ENCODE measurements at regions not wholly inside any gene's neighbourhood (a gene's known extent, or its start where the extent isn't known, plus 50 kb on each side); places are given as distances from the start of the nearest gene placed in this dataset.

- no peak overlapping the region for H3K4me3 ChIP-seq
- TF ChIP-seq POLR2A (IDR thresholded peaks at IDR 0.05) (no peak), CTCF (IDR thresholded peaks at IDR 0.05) (no peak)
- H3K27ac ChIP-seq: no peak overlapping the region
- H3K4me1 ChIP-seq (replicated peaks in 1 of 2): no peaks in the 10 kb centered on the region
- no peaks in the 10 kb centered on the region for H3K9me3 ChIP-seq (replicated peaks in 1 of 3)
- no peak for DNase-seq
- 64 to 83% (median 81%) methylated on average over 3 of the region's 3 CpGs for WGBS, 4 donors
- intact Hi-C loops (cut with DNase I): no loop called here
- no peaks in the 10 kb centered on the region for H3K36me3 ChIP-seq (replicated peaks in 1 of 2)
- no peaks in the 10 kb centered on the region for H3K27me3 ChIP-seq
Measured at GRCh38 chr9:108133680-108134079, 644.1 kb upstream of the KLF4 start.

GRCh38 chr9:108133101-108133500 is 643.5 kb upstream of the KLF4 start:
- no peak overlapping the region for H3K4me3 ChIP-seq
- H3K9me3 ChIP-seq (replicated peaks in 1 of 3): no peaks in the 10 kb centered on the region
- H3K4me1 ChIP-seq (replicated peaks in 1 of 2): no peaks in the 10 kb centered on the region
- intact Hi-C loops (cut with DNase I): no loop called here
- H3K36me3 ChIP-seq (replicated peaks in 1 of 2): no peaks in the 10 kb centered on the region
- TF ChIP-seq CTCF (IDR thresholded peaks at IDR 0.05): no peak
- TF ChIP-seq POLR2A (IDR thresholded peaks at IDR 0.05): no peak
- H3K27me3 ChIP-seq: no peaks in the 10 kb centered on the region
- no peak for DNase-seq
- no peak overlapping the region for H3K27ac ChIP-seq

- TF ChIP-seq POLR2A (IDR thresholded peaks at IDR 0.05): no peak
- TF ChIP-seq CTCF (IDR thresholded peaks at IDR 0.05): no peak
- WGBS, 4 donors: 90 to 97% (median 93%) methylated on average over 2 of the region's 2 CpGs
- H3K4me1 ChIP-seq (replicated peaks in 1 of 2): no peaks in the 10 kb centered on the region
Measured at GRCh38 chr9:108130905-108131304, 641.3 kb upstream of the KLF4 start.

GRCh38 chr9:108125625-108126024 is 636.1 kb upstream of the KLF4 start:
- Histone ChIP-seq H3K9me3 (replicated peaks in 1 of 3) (no peaks in the 10 kb centered on the region), H3K36me3 (replicated peaks in 1 of 2) (no peaks in the 10 kb centered on the region), H3K4me3 (no peak overlapping the region), H3K27me3 (no peaks in the 10 kb centered on the region), H3K4me1 (replicated peaks in 1 of 2) (no peaks in the 10 kb centered on the region), H3K27ac (no peak overlapping the region)
- WGBS, 4 donors: 80 to 83% (median 81%) methylated on average over 4 of the region's 4 CpGs
- peak in 3 of 7 donors; percentile 9 to 28 (median 16) for DNase-seq
- intact Hi-C loops (cut with DNase I): no loop called here
- TF ChIP-seq POLR2A (IDR thresholded peaks at IDR 0.05) (no peak), CTCF (IDR thresholded peaks at IDR 0.05) (peak in 2 of 6 experiments; percentile 16 to 26)

More at GRCh38 chr9:108130905-108131304, 641.3 kb upstream of the KLF4 start:
- H3K9me3 ChIP-seq (replicated peaks in 1 of 3): no peaks in the 10 kb centered on the region
- intact Hi-C loops (cut with DNase I): no loop called here
- H3K4me3 ChIP-seq: no peak overlapping the region
- H3K27ac ChIP-seq: no peak overlapping the region
- H3K27me3 ChIP-seq: no peaks in the 10 kb centered on the region
- DNase-seq: no peak
- H3K36me3 ChIP-seq (replicated peaks in 1 of 2): no peaks in the 10 kb centered on the region

Measured in adrenal gland (tissue), 9 donors.